Lower leg skin (tissue), 3 donors: ENCODE measurements at regions not wholly inside any gene's neighbourhood (a gene's known extent, or its start where the extent isn't known, plus 50 kb on each side); places are given as distances from the start of the nearest gene placed in this dataset.

Source experiments
- CTCF ChIP-seq, 3 donors: fragments of 450-650 bp; IDR thresholded peaks; one replicate each; pipeline ENCODE4 v1.5.1; 2016; ENCODE audit warnings: antibody characterized with exemption in 3 of 3, mild to moderate bottlenecking in 3 of 3, moderate library complexity in 2 of 3
- POLR2A ChIP-seq, 2 donors: fragments of 450-650 bp; IDR thresholded peaks; one replicate each; pipeline ENCODE4 v1.6.1; 2016 to 2017; ENCODE audit warnings: antibody characterized with exemption in 2 of 2, mild to moderate bottlenecking in 1 of 2, moderate library complexity in 1 of 2

- TF ChIP-seq CTCF (IDR thresholded peaks at IDR 0.05): no peak
- no peak for TF ChIP-seq POLR2A (IDR thresholded peaks at IDR 0.05)
Measured at GRCh38 chr5:165616490-165617405, 2111.3 kb downstream of the MAT2B start.
